Psoas muscle (tissue), 7 donors: ENCODE measurements at regions not wholly inside any gene's neighbourhood (a gene's known extent, or its start where the extent isn't known, plus 50 kb on each side); places are given as distances from the start of the nearest gene placed in this dataset.

Source experiments
- ATAC-seq, 4 donors: fragments of 200-7000 bp; cut with Tn5 transposase; one replicate each; pipeline ENCODE4 v1.9.1; 2020; ENCODE audit warnings: moderate library complexity in 3 of 4, mild to moderate bottlenecking in 2 of 4
- DNase-seq, 2 donors: peaks; one replicate each; pipeline ENCODE4 v3.0.0-alpha.2; 2020
- H3K27ac ChIP-seq: fragments of 200-600 bp; one replicate; pipeline ENCODE4 v1.8.0; 2022
- H3K27me3 ChIP-seq, 3 donors: fragments of 200-600 bp in 1 of 3; one replicate each; pipeline versions ENCODE4 v1.6.1 to v1.8.0; 2013 to 2022; ENCODE audit warnings: low read length in 2 of 3, mild to moderate bottlenecking in 2 of 3, moderate library complexity in 1 of 3; ENCODE audit not compliant: insufficient read depth in 3 of 3
- H3K36me3 ChIP-seq, 2 donors: fragments of 200-600 bp in 1 of 2; one replicate each; pipeline versions ENCODE4 v1.6.1 to v1.8.0; 2013 to 2022; ENCODE audit warnings: low read depth in 1 of 2, mild to moderate bottlenecking in 1 of 2, moderate library complexity in 1 of 2; ENCODE audit not compliant: insufficient read depth in 1 of 2
- H3K4me1 ChIP-seq: fragments of 200-600 bp; one replicate; pipeline ENCODE4 v1.8.0; 2022
- H3K4me3 ChIP-seq: fragments of 200-600 bp; one replicate; pipeline ENCODE4 v1.8.0; 2022; ENCODE audit warnings: mild to moderate bottlenecking
- H3K9me3 ChIP-seq: fragments of 200-600 bp; one replicate; pipeline ENCODE4 v1.8.0; 2022
- WGBS, 3 donors: extraction: QIAGEN DNeasy Blood & Tissue Kit; methylation state at CpG; one replicate each; pipeline versions ENCODE4 v1.1.6 to v1.1.7; 2013; 5-methylcytosine and 5-hydroxymethylcytosine counted together
- intact Hi-C, 2 donors: fragments of 100-400 bp; cut with DNase I; formaldehyde crosslinking; loops; one replicate each; pipeline versions ENCODE4 v1.11.0 to v1.14.2; 2022
- TF ChIP-seq, protein P1 (sequence below): fragments of 200-600 bp; IDR thresholded peaks from one replicate; pipeline ENCODE4 v1.8.0; 2022; ENCODE audit warnings: antibody characterized with exemption
- donor health status: healthy with polysubstance abuse.
- donor health status: DM: no; HTN: no; CAD: no; lungs with moderate emphysema.
- donor health status: Bipolar disorder and iron deficiency.
- donor health status: healthy.
- donor health status: DM: yes; HTN: yes; CAD: no.
- donor health status: DM: no; HTN: no; CAD: no.
- donor health status: DM: yes; HTN: yes; CAD: no.

GRCh38 chr13:55792544-55793193 is 1348.0 kb upstream of the PRR20A start:
- Histone ChIP-seq H3K9me3 (no peaks in the 10 kb centered on the region), H3K36me3 (no peaks in the 10 kb centered on the region), H3K27me3 (no peaks in the 10 kb centered on the region), H3K4me3 (no peak overlapping the region), H3K4me1 (no peaks in the 10 kb centered on the region), H3K27ac (no peak overlapping the region)
- ATAC-seq = no peak
- TF ChIP-seq, protein P1, sequence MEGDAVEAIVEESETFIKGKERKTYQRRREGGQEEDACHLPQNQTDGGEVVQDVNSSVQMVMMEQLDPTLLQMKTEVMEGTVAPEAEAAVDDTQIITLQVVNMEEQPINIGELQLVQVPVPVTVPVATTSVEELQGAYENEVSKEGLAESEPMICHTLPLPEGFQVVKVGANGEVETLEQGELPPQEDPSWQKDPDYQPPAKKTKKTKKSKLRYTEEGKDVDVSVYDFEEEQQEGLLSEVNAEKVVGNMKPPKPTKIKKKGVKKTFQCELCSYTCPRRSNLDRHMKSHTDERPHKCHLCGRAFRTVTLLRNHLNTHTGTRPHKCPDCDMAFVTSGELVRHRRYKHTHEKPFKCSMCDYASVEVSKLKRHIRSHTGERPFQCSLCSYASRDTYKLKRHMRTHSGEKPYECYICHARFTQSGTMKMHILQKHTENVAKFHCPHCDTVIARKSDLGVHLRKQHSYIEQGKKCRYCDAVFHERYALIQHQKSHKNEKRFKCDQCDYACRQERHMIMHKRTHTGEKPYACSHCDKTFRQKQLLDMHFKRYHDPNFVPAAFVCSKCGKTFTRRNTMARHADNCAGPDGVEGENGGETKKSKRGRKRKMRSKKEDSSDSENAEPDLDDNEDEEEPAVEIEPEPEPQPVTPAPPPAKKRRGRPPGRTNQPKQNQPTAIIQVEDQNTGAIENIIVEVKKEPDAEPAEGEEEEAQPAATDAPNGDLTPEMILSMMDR = no peak
- intact Hi-C loops = no loop called here
- no peak for DNase-seq
- WGBS, 3 donors = 81 to 82% (median 82%) methylated on average over 3 of the region's 3 CpGs

GRCh38 chr13:55815458-55816033 is 1325.2 kb upstream of the PRR20A start:
- no peaks in the 10 kb centered on the region for H3K4me1 ChIP-seq
- no peak overlapping the region for H3K4me3 ChIP-seq
- no peaks in the 10 kb centered on the region for H3K9me3 ChIP-seq
- no peak for DNase-seq
- no peaks in the 10 kb centered on the region for H3K36me3 ChIP-seq
- no peaks in the 10 kb centered on the region for H3K27me3 ChIP-seq
- ATAC-seq = no peak
- intact Hi-C loops = no loop called here
- no peak overlapping the region for H3K27ac ChIP-seq
- WGBS, 3 donors = 78 to 85% (median 82%) methylated on average over 7 of the region's 7 CpGs
- TF ChIP-seq, protein P1 = no peak

GRCh38 chr13:55816976-55817601 is 1323.6 kb upstream of the PRR20A start:
- no peak for ATAC-seq
- Histone ChIP-seq H3K4me1 (no peaks in the 10 kb centered on the region), H3K27me3 (no peaks in the 10 kb centered on the region), H3K27ac (no peak overlapping the region), H3K4me3 (no peak overlapping the region), H3K9me3 (no peaks in the 10 kb centered on the region), H3K36me3 (no peaks in the 10 kb centered on the region)
- TF ChIP-seq, protein P1 = no peak
- intact Hi-C loops = no loop called here
- DNase-seq = no peak
- WGBS, 3 donors = 91 to 100% (median 93%) methylated on average over 1 of the region's 1 CpG

GRCh38 chr13:55820817-55821216 is 1319.9 kb upstream of the PRR20A start:
- TF ChIP-seq, protein P1 = no peak
- Histone ChIP-seq H3K36me3 (no peaks in the 10 kb centered on the region), H3K27me3 (no peaks in the 10 kb centered on the region), H3K4me1 (no peaks in the 10 kb centered on the region), H3K27ac (no peak overlapping the region), H3K4me3 (no peak overlapping the region), H3K9me3 (no peaks in the 10 kb centered on the region)
- intact Hi-C loops = no loop called here
- WGBS, 3 donors = 81 to 86% (median 85%) methylated on average over 2 of the region's 2 CpGs
- ATAC-seq = no peak
- DNase-seq = no peak
